ENCODE measurements at regions not wholly inside any gene's neighbourhood (a gene's known extent, or its start where the extent isn't known, plus 50 kb on each side); places are given as distances from the start of the nearest gene placed in this dataset.
A peak's percentile ranks its signal among the peaks of the same experiment; 100 is the strongest.

DNA sequence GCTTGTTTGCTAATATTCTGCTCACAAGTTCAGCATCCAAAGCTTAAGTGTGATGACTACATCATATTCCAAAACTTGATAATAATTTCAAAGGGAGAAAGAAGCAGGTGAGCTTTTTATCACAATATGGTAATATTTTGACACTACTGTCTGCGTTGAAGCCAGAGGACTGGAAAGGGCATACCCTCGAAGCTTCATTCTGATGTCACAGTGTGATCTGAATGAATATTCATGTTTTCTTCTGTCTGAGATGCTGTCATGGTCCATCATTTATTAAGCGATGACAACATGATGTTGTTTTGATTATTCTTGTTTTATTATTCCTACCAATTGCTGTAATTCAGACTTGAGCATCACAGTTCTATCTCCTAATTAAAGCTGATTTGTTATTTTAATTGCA, 625.4 kb downstream of the ZPLD1 start:
- DNase-seq, result no peak

GRCh38 chr3:103067963-103068362, 633.1 kb downstream of the ZPLD1 start:
- no peak for DNase-seq

- DNase-seq, result no peak
Observed at GRCh38 chr3:103075282-103075681, 640.5 kb downstream of the ZPLD1 start.

DNA sequence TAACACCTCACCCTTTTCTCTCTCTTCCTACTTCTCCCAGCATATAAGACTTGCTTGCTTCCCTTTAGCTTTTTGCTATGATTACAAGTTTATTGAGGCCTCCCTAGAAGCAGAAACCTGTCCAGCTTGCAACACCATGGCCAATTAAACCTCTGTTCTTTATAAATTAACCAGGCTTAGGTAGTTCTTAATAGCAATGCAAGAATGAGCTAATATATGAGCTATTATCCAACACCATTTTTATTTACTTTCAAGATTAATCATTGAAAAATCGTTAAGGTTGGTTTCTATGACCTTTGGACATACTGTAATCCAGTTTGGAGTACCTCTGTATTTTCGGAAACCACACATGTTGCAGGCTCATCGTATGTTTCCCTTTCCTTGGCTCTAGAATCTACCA, 643.1 kb downstream of the ZPLD1 start:
- no peak for DNase-seq

GRCh38 chr3:103082501-103082900, 647.7 kb downstream of the ZPLD1 start:
- DNase-seq, result no peak

DNA sequence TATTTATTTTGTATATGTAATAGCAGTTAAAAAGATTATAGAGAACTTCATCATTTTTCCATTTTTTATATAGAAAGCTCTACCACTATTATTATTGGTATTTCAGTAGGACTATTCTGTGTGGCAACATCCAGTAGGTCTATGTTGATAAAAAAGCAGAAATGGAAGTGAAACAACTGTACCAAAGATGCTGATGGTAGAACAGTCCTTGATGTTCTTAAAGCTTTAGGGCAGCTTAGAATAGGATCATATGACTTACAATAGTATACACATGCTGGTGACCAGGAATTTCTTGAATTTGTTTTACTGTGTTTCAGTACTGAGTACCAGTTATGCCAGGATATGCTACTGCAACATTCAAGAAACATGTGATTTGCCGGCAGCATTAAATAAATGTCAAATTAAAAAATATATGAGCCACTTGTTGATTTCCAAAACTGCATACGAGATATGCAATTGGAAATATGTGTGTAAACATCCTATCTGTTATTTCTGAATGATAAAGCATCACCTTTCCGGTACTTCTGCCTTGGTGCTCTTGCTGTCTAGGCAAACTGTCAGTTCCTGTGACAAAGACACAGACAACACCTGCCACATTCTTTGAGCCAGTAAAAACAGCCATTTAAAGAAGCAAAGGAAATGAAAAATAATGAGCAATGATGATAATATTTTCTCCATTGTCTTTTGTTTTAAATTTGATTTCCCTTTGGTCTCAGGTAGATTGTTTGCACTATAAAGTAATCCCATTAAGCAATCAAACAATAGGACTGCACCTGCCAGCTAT, 649.2 kb downstream of the ZPLD1 start:
- no peak for DNase-seq

DNA sequence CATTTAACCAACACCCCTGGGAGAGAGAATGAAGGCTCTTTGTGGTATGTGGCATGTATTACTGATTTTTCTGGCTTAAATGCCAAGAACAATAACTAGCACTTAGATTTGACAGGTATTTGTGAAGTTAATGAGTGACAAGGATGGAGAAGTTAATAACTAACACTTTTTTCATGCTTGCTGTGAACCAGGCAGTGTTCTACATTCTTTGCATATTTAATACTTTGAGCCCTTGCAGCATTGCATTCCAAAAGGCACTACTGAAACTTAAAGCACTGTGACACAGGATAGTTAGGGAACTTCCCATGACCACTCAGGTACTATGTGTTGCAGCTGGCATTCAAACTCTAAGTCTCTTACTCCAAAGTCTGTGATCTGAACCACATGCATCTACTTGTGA, 650.6 kb downstream of the ZPLD1 start:
- DNase-seq, result no peak

DNA sequence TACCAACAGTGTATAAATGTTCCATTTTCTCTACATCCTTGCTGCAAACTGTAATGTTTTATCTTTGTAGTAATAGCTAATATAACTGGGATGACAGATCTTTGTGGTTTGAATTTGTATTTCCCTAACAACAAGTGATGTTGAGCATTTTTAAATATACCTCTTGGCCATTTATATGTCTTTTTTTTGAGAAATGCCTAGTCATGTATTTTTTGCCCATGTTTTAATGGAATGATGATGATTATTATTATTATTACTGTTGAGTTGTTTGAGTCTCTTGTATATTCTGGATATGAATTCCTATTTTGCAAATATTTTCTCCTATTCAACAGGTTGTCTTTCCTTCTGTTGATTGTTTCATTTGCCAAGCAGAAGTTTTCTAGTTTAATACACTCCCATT, 654.9 kb downstream of the ZPLD1 start:
- DNase-seq, result no peak

- DNase-seq, result no peak
Observed at GRCh38 chr3:103105206-103105605, 670.4 kb downstream of the ZPLD1 start.

GRCh38 chr3:103112273-103112672, 677.5 kb downstream of the ZPLD1 start:
- DNase-seq, result peak; percentile 17

DNA sequence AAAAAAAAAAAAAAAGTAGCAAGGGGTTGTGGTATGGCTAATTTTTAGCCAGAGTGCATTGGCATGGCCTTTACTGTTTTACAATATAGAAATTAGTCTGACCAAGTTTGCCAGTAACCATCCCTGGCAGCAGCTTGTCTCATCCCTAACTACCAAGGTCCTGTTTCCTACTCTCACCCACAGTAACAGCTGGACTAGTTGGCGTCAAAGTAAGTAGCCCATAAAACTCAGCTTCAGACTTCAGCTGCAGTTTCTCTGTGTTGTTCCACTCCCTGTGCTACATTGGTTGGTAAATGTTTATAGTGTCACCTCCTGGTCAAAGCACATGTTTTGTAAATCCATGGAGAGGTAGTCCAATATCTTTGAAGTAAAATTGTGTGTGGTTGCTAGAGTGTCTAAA, 691.3 kb downstream of the ZPLD1 start:
- no peak for DNase-seq

DNA sequence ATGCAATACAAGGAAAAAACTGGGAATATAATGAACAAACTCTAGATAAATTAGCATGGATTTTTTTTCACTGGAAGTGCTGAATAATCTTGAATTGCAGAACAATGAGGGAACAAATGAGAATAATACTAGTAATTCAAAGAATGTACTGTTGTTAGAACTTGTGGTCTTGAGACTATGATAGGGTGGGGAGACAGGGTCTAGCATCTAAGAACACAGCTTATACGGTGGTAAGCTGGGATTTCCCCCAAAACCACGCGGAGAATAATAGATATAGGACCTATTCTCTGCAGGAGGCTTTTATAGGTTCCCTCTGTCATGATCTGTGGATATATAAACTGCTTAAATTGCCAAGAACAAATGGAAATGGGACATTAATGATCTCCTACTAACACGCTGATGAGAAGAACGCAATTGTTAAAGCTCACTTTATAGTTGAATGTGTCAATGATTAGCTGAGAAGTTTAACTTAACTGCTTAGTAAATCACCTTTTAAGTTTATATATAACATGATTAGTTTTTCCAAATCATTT, 692.3 kb downstream of the ZPLD1 start:
- DNase-seq, result no peak

DNA sequence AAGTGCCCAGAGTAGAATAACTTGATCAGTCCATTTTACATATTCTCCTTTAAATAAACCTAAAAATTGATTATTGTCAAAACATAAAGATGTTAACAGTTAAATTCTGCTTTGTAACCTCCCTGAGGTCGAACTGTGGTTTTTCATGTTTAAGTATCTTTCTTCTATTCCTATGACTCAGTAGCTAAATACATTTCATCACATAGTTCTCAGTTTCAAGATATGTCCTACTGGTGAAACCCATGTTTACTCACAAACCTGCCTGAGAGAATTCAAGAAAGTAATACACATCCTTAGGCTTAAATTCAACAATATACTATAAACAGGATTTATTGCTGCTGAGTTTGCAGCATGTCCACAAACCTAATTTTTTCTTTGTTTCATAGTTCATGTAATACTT, 692.9 kb downstream of the ZPLD1 start:
- DNase-seq, result no peak

DNA sequence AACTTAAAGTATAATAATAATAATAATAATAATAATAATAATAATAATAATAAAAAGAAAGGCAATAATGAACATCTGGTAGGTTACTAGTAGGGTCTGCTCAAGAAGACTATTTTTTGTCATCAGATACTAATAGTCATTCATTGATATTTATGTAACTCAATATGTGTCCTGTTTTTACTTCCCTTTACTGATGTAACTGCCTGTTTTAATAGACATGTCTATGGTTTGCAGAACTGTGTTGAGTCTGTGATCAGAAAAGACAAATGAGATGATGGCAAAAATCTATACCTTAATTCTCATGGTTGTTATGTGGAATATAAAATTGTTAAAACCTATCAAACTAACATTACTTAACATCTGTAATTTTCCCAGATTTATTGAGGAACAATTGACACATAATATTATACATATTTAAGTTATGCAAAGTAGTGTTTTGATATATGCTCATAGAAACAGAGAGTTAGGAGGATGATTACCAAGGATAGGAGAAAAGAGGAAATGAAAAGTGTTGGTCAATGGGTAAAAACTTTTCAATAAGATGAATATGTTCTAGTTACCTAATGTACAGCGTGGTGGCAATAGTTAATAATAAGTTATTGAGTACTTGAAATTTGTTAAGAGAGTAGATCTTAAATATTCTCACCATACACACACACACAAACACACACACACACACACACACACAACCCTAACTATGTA, 699.4 kb downstream of the ZPLD1 start:
- DNase-seq, result no peak

DNA sequence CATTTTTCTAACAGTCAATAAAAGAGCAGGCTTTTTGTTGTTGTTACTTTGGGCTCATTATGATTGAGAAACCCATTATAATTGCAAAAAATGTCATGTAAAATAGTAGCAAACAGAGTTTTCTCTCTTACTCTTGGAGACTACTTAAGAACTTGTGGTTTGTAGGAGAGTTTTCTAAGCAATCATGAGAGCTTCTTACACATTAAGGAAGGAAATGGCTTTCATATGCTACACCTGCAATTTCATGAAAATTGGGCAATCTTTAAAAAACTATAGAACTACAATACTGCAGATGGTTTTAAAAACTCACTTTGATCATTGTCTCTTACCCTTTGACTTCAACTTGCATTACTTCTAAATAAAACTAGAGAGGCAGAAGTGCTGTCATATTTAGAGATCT, 701.8 kb downstream of the ZPLD1 start:
- DNase-seq, result no peak

DNA sequence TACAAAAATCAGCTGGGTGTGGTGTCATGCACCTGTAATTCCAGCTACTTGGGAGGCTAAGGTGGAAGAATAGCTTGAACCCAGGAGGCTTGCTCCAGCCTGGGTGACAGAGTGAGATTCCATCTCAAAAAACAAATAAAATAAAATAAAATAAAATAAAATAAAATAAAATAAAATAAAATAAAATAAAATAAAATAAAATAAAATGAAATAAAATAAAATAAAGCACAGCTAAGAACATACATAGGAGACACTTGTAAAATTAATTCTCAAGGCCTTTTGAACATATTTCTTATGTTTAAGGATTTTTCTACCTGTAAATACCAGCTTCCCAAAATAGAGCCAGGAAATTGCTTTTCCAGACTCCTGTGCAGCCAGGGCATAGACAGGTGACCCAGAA, 703.0 kb downstream of the ZPLD1 start:
- no peak for DNase-seq

DNA sequence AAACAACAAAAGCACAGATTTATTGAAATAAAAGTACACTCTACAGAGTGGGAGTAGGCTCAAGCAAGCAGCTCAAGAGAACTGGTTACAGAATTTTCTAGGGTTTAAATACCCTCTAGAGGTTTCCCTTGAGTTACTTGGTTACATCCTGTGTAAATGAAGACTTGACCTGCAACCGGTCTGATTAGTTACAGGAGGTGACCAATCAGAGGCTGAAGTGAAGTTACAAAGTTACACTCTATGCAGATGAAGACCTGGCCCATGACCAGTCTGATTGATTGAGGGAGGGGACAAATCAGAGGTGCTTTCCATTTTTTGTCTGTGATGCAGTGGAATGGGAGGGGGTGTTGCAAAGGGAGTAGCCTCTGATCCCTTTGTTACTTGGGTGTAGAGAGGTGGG, 723.4 kb downstream of the ZPLD1 start:
- DNase-seq, result no peak

DNA sequence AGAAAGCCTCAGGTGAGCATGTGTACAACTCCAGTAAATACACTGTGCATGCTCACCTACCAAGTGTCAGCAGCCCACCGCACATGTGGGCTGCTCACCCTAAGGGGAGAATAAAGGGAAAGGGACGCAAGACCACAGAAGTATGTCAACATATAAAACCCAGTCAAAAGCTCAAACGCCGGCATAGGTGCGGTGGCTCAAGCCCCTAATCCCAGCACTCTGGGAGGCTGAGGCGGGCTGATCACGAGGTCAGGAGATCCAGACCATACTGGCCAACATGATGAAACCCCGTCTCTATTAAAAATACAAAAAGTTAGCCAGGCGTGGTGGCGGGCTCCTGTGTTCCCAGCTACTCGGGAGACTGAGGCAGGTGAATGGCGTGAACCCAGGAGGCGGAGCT, 732.1 kb downstream of the ZPLD1 start:
- DNase-seq, result no peak

GRCh38 chr3:103167850-103168249, 733.0 kb downstream of the ZPLD1 start:
- DNase-seq, result no peak

GRCh38 chr3:103169289-103169688, 734.5 kb downstream of the ZPLD1 start:
- DNase-seq, result no peak

DNA sequence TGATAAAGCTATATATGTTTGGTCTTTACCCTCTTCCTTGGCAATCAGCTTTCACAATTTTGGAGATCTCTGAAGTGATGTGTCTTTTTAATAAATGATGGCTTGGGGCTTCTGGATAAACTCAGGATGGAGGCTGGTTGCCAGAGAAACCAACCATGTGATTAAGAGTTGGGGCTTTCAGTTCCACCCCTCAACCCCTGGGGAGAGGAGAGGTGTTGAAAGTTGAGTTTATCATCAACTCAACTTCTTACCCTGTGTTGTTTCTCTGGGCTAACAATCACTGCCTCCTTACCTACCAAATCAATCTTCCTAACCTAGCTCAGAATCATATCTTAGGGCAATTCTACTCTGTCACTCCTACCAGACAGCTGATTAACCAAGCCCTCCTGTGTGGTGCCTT, 735.8 kb downstream of the ZPLD1 start:
- DNase-seq, result no peak

DNA sequence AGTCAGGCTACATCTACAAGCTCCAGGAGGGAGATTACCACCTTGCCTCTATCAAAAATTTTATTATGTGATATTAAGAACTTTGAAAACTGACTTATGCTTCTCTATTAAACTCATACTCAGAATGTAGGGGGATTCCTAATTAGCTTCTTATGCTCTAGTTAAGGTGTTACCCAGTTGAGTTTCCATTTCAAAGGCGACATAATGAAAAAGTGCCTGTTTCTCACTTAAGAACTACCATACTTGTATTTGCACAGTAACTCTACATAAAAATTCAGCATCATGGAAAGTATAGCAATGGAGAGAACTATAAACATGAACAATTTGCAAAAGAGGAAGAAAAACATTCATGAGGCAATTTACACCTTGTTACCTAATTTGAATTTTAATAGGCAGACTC, 739.1 kb downstream of the ZPLD1 start:
- DNase-seq, result no peak

DNA sequence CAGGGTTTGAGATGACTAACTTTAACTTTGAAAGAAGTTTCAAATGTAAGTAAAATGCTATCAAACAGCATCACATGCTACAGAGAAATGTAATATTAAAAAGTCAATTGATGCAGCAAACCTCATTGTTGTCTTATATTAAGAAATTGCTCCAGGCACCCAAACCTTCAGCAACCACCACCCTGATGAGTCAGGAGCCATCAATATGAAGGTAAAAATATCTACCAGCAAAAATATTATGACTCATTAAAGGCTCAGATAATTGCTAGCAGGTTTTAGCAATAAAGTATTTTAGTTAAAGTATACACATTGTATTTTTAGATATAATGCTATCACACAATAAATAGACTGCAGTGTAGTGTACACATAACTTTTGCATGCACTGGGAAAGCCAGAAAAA, 746.3 kb downstream of the ZPLD1 start:
- no peak for DNase-seq

GRCh38 chr3:103184772-103185171, 750.0 kb downstream of the ZPLD1 start:
- no peak for DNase-seq

DNA sequence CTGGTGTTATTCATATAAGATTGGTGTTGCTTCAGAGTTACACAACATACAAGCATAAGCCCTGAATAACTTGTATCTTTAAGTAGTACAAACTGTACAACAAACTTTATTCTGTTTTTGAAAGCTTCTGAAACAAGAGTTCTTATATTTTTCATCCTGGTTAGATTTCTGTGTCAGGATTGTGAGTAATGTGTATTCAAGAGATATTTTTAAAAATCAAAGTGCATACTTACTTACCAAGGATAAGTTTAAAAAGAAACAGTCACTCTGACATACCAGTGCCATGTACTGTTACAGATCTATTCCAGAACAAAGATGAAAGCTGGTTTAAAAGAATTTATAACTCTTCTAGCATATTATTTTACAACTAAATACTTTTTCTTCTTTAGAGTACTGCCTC, 755.1 kb downstream of the ZPLD1 start:
- no peak for DNase-seq
